Calu3 (cell line): ENCODE measurements at regions not wholly inside any gene's neighbourhood (a gene's known extent, or its start where the extent isn't known, plus 50 kb on each side); places are given as distances from the start of the nearest gene placed in this dataset.

Experiments used
- BruUV-seq: library from RNA; stranded (reverse); fragments of 400-500 nt; replicated peaks from 2 replicates; lab custom pipeline; 2021; lab: Mats Ljungman, UMichigan
- CTCF ChIA-PET: fragments of 300-600 bp; sonication (Branson Sonifier 250); formaldehyde crosslinking; loops from one replicate; lab custom pipeline; 2022; ENCODE audit warnings: antibody characterized with exemption; lab: Charles Lee
- DNase-seq: peaks from one replicate; pipeline ENCODE4 v3.0.0; 2022
- H3K27ac Mint-ChIP-seq: one replicate; pipeline ENCODE4 v1.8.0; 2022; ENCODE audit warnings: mixed read lengths; ENCODE audit not compliant: unreplicated experiment
- H3K27me3 Mint-ChIP-seq: one replicate; pipeline ENCODE4 v1.8.0; 2022; ENCODE audit warnings: mixed read lengths; ENCODE audit not compliant: unreplicated experiment
- H3K36me3 Mint-ChIP-seq: one replicate; pipeline ENCODE4 v1.8.0; 2022; ENCODE audit warnings: mild to moderate bottlenecking, moderate library complexity, mixed read lengths; ENCODE audit not compliant: insufficient read depth, unreplicated experiment
- H3K4me1 Mint-ChIP-seq: one replicate; pipeline ENCODE4 v1.8.0; 2022; ENCODE audit warnings: mild to moderate bottlenecking, low read depth, mixed read lengths; ENCODE audit not compliant: unreplicated experiment
- H3K4me3 Mint-ChIP-seq: one replicate; pipeline ENCODE4 v1.8.0; 2022; ENCODE audit warnings: mild to moderate bottlenecking, low read depth, moderate library complexity, mixed read lengths; ENCODE audit not compliant: unreplicated experiment
- H3K9me3 Mint-ChIP-seq: one replicate; pipeline ENCODE4 v1.8.0; 2022; ENCODE audit warnings: low read depth, mixed read lengths; ENCODE audit not compliant: unreplicated experiment
- intact Hi-C: fragments of 100-400 bp; cut with micrococcal nuclease; formaldehyde crosslinking; loops from one replicate; pipeline ENCODE4 v1.10.0; 2022; ENCODE audit not compliant: unreplicated experiment
- TF ChIP-seq, protein P1 (sequence below): fragments of 200-600 bp; IDR thresholded peaks from one replicate; pipeline ENCODE4 v1.8.0; 2022; ENCODE audit warnings: antibody characterized with exemption; ENCODE audit not compliant: unreplicated experiment

DNA sequence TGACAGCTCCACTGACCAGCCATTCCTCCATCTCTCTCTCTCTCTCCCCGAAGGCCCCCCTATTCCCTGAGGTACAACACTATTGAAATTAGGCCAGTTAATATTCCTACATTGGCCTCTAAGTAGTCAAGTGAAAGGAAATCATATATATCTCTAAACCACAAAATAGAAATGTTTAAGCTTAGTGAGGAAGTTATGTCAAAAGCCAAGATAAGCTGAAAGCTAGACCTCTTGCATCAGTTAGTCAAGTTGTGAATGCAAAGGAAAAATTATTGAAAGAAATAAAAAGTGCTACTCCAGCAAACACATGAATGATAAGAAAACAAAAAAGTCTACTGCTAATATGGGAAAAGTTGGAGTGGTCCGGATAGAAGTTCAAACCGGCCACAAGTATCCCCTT is 301.3 kb upstream of the RBMS1 start:
- TF ChIP-seq, protein P1, sequence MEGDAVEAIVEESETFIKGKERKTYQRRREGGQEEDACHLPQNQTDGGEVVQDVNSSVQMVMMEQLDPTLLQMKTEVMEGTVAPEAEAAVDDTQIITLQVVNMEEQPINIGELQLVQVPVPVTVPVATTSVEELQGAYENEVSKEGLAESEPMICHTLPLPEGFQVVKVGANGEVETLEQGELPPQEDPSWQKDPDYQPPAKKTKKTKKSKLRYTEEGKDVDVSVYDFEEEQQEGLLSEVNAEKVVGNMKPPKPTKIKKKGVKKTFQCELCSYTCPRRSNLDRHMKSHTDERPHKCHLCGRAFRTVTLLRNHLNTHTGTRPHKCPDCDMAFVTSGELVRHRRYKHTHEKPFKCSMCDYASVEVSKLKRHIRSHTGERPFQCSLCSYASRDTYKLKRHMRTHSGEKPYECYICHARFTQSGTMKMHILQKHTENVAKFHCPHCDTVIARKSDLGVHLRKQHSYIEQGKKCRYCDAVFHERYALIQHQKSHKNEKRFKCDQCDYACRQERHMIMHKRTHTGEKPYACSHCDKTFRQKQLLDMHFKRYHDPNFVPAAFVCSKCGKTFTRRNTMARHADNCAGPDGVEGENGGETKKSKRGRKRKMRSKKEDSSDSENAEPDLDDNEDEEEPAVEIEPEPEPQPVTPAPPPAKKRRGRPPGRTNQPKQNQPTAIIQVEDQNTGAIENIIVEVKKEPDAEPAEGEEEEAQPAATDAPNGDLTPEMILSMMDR: no peak
- Mint-ChIP-seq H3K9me3 (peaks cover 3% of the 10 kb centered on the region), H3K27me3 (no peaks in the 10 kb centered on the region), H3K4me1 (peaks cover 9% of the 10 kb centered on the region), H3K27ac (no peak overlapping the region), H3K36me3 (no peaks in the 10 kb centered on the region), H3K4me3 (no peak overlapping the region)
- intact Hi-C loops: no loop called here
- CTCF ChIA-PET: no interaction called here
- BruUV-seq: no TSS peak
- no peak for DNase-seq

DNA sequence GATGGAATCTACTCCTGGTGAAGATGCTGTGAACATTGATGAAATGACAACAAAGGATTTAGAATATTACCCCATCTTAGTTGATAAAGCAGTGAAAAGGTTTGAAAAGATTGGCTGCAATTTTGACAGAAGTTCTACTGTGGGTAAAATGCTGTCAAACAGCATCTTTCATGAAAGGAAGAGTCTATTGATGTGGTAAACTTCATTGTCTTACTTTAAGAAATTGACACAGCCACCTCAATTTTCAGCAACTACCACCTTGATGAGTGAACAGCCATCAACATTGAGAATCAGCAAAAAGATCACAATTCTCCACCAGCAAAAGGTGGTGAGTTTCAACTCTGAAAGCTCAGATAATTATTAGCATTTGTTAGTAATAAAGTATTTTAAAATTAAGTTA is 310.3 kb upstream of the RBMS1 start:
- Mint-ChIP-seq H3K4me1 (no peaks in the 10 kb centered on the region), H3K27me3 (no peaks in the 10 kb centered on the region), H3K9me3 (peaks cover 6% of the 10 kb centered on the region), H3K4me3 (no peak overlapping the region), H3K36me3 (no peaks in the 10 kb centered on the region), H3K27ac (no peak overlapping the region)
- no peak for DNase-seq
- BruUV-seq: no TSS peak
- CTCF ChIA-PET: no interaction called here
- intact Hi-C loops: no loop called here
- TF ChIP-seq, protein P1: no peak

DNA sequence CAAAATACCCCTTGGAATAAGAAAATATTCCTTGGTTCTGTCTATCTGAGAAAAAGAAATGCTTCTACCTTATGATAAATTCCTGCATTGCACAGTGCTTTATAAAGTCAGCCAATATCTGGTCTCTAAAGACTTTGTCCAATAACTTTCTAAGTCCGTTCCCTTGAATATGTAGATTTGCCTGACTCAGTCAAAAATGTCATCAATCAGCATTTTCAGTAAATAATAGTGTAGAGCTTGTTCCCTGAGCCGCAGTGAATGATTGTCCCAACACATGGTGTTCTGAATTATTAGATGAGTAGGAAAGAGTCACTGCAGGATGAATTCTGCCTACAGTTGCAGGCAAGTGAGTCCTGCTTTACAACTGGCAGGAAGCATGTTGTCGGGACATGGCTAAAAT is 316.8 kb upstream of the RBMS1 start:
- no peaks in the 10 kb centered on the region for H3K4me1 Mint-ChIP-seq
- CTCF ChIA-PET: interaction anchor here (1.2 kb wide), 1 partner anchor 12 kb away, joined by 3 read pairs; no protein-coding TSS in a partner anchor
- no peak overlapping the region for H3K4me3 Mint-ChIP-seq
- H3K27ac Mint-ChIP-seq: no peak overlapping the region
- H3K27me3 Mint-ChIP-seq: no peaks in the 10 kb centered on the region
- BruUV-seq: no TSS peak
- H3K36me3 Mint-ChIP-seq: no peaks in the 10 kb centered on the region
- intact Hi-C loops: no loop called here
- TF ChIP-seq, protein P1: no peak
- H3K9me3 Mint-ChIP-seq: peaks cover 6% of the 10 kb centered on the region
- no peak for DNase-seq

DNA sequence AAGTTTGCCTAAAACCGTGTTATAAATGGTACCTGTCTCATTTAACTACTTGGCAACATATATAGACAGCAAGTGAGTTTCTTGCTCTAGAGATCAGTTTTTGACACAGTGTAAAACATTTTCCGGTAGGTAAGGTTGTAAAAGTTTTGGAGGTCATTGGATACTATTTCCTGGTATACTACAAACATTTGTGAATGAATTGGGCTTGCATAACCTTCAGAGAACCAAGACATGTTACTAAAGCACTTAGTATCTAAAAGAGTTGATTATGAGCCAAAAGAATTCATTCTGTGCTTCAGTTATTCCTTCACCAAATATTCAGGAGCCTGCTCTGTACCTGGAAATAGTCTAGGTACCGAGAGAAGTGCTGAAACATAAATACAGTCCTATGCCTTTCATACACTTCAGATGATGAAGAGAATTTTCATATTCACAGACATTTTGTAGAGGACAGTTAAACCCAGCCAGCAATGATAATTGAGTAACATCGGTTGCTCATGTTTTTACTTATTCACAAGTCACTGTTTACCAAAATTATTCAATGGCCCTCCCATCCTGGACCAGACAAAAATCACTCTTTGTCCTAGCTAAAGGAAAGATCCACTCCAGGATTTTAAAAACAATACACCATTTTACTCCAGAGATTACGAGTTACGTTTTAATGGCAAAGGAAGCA is 319.4 kb upstream of the RBMS1 start:
- Mint-ChIP-seq H3K9me3 (no peaks in the 10 kb centered on the region), H3K27me3 (no peaks in the 10 kb centered on the region), H3K36me3 (no peaks in the 10 kb centered on the region), H3K4me1 (no peaks in the 10 kb centered on the region), H3K27ac (no peak overlapping the region), H3K4me3 (no peak overlapping the region)
- TF ChIP-seq, protein P1: no peak
- CTCF ChIA-PET: no interaction called here
- BruUV-seq: no TSS peak
- no peak for DNase-seq
- intact Hi-C loops: no loop called here
